GM23338 (cell line): ENCODE measurements at regions not wholly inside any gene's neighbourhood (a gene's known extent, or its start where the extent isn't known, plus 50 kb on each side); places are given as distances from the start of the nearest gene placed in this dataset.
"Not testable (repeated sequence)": the region's sequence is repeated elsewhere in the genome, so short reads cannot be mapped to it uniquely, and the experiment has no call there.

Experiments used
- ATAC-seq: fragments of 200-7000 bp; cut with Tn5 transposase; 3 replicates; pipeline ENCODE4 v1.9.1; 2020
- DNase-seq: peaks from one replicate; pipeline ENCODE4 v3.0.0-alpha.2; 2015; ENCODE audit warnings: low spot score
- H2AFZ ChIP-seq: fragments of 200-600 bp; sonication (generic); 2 replicates; pipeline ENCODE4 v1.8.0; 2016; ENCODE audit warnings: antibody characterized with exemption, mild to moderate bottlenecking, moderate library complexity
- H3F3A ChIP-seq: fragments of 200-600 bp; sonication (generic); replicated peaks from 2 replicates; pipeline ENCODE4 v1.8.0; 2017; ENCODE audit warnings: antibody characterized with exemption, mixed run types, low read depth
- H3K27ac ChIP-seq: fragments of 200-600 bp; sonication (generic); 2 replicates; pipeline ENCODE4 v1.6.1; 2016; ENCODE audit warnings: low read depth
- H3K27me3 ChIP-seq: fragments of 200-600 bp; sonication (generic); 2 replicates; pipeline ENCODE4 v1.8.0; 2016; ENCODE audit warnings: mild to moderate bottlenecking, mixed run types, moderate library complexity; ENCODE audit not compliant: insufficient read depth
- H3K36me3 ChIP-seq: fragments of 200-600 bp; sonication (generic); 2 replicates; pipeline ENCODE4 v1.8.0; 2016; ENCODE audit warnings: mild to moderate bottlenecking; ENCODE audit not compliant: insufficient read depth
- H3K4me1 ChIP-seq: fragments of 200-600 bp; sonication (generic); 2 replicates; pipeline ENCODE4 v1.8.0; 2016; ENCODE audit warnings: mild to moderate bottlenecking, moderate library complexity; ENCODE audit not compliant: insufficient read depth
- H3K4me2 ChIP-seq: fragments of 200-600 bp; sonication (generic); 2 replicates; pipeline ENCODE4 v1.7.1; 2017; ENCODE audit warnings: mixed run types
- H3K4me3 ChIP-seq: fragments of 200-600 bp; sonication (generic); 2 replicates; pipeline ENCODE4 v1.6.1; 2016; ENCODE audit warnings: mixed run types
- H3K79me2 ChIP-seq: fragments of 200-600 bp; sonication (generic); replicated peaks from 2 replicates; pipeline ENCODE4 v1.8.0; 2017; ENCODE audit warnings: mild to moderate bottlenecking; ENCODE audit not compliant: insufficient read depth
- H3K9me2 ChIP-seq: fragments of 200-600 bp; sonication (generic); 2 replicates; pipeline ENCODE4 v1.8.0; 2017; ENCODE audit not compliant: insufficient read depth
- H4K20me1 ChIP-seq: fragments of 200-600 bp; sonication (generic); replicated peaks from 2 replicates; pipeline ENCODE4 v1.8.0; 2017; ENCODE audit warnings: mild to moderate bottlenecking; ENCODE audit not compliant: insufficient read depth
- H3K27ac Mint-ChIP-seq: 2 replicates; pipeline ENCODE4 v1.8.0; 2020; ENCODE audit warnings: inconsistent platforms, mild to moderate bottlenecking, moderate library complexity, mixed read lengths
- H3K27me3 Mint-ChIP-seq: 3 replicates; pipeline ENCODE4 v1.8.0; 2022; ENCODE audit warnings: low read depth, mild to moderate bottlenecking, moderate library complexity, mixed read lengths, inconsistent platforms; ENCODE audit not compliant: insufficient read depth, poor library complexity
- H3K36me3 Mint-ChIP-seq: 3 replicates; pipeline ENCODE4 v1.8.0; 2021; ENCODE audit warnings: low read depth, mild to moderate bottlenecking, inconsistent platforms, moderate library complexity, mixed read lengths
- H3K4me1 Mint-ChIP-seq: 3 replicates; pipeline ENCODE4 v1.8.0; 2020; ENCODE audit warnings: mild to moderate bottlenecking, inconsistent platforms, mixed read lengths
- H3K4me3 Mint-ChIP-seq: 3 replicates; pipeline ENCODE4 v1.8.0; 2021; ENCODE audit warnings: moderate library complexity, mild to moderate bottlenecking, inconsistent platforms, mixed read lengths
- H3K9me3 Mint-ChIP-seq: 3 replicates; pipeline ENCODE4 v1.8.0; 2020; ENCODE audit warnings: moderate library complexity, mild to moderate bottlenecking, inconsistent platforms, mixed read lengths
- CREB1 ChIP-seq: fragments of 250-450 bp; sonication (Bioruptor Pico); IDR thresholded peaks from 2 replicates; pipeline ENCODE4 v1.5.0; 2020; ENCODE audit warnings: low read depth, mild to moderate bottlenecking, moderate library complexity
- EZH2phosphoT487 ChIP-seq: fragments of 200-600 bp; sonication (generic); IDR thresholded peaks from one replicate; pipeline ENCODE4 v1.8.1; 2018; ENCODE audit warnings: antibody characterized with exemption; ENCODE audit not compliant: unreplicated experiment
- ZNF114 ChIP-seq: fragments of 250-450 bp; sonication (Bioruptor Pico); IDR thresholded peaks from 2 replicates; pipeline ENCODE4 v1.5.0; 2020; ENCODE audit warnings: mild to moderate bottlenecking, moderate library complexity
- ZNF331 ChIP-seq: fragments of 250-450 bp; sonication (Bioruptor Pico); IDR thresholded peaks from 2 replicates; pipeline ENCODE4 v1.5.0; 2020; ENCODE audit warnings: low read depth, mild to moderate bottlenecking, moderate library complexity
- TF ChIP-seq, protein P1 (sequence below): IDR thresholded peaks from one replicate; pipeline ENCODE4 v1.6.1; 2018; ENCODE audit warnings: antibody characterized with exemption; ENCODE audit not compliant: unreplicated experiment
- TF ChIP-seq, protein P2 (sequence below): IDR thresholded peaks from 2 replicates; pipeline ENCODE4 v1.6.1; 2016; ENCODE audit warnings: antibody characterized with exemption
- TF ChIP-seq, protein P3 (sequence below): fragments of 250-450 bp; sonication (Bioruptor Pico); IDR thresholded peaks from 2 replicates; pipeline ENCODE4 v1.5.0; 2020; ENCODE audit warnings: mild to moderate bottlenecking, moderate library complexity

DNA sequence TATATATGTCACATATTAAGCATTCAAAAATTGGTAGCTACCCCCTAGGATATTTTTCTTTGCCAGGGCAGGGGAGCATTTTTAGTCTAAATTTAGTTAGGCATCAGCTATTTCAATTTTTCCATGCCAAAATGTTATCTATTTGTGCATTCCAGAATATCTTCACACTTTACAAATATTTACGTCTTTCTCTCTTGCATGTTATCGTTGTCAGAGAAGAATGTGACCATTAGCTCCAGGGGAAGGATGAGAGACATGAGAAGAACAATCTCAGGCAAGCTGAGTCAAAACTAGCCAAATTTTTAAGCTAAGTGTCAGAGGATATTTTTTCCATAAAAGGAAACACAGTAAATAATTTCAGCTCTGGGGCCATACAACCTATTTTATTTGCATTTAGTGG lies 885.0 kb upstream of the EPHA5 start (continued):
- no peak for TF ChIP-seq ZNF114
- TF ChIP-seq, protein P1, sequence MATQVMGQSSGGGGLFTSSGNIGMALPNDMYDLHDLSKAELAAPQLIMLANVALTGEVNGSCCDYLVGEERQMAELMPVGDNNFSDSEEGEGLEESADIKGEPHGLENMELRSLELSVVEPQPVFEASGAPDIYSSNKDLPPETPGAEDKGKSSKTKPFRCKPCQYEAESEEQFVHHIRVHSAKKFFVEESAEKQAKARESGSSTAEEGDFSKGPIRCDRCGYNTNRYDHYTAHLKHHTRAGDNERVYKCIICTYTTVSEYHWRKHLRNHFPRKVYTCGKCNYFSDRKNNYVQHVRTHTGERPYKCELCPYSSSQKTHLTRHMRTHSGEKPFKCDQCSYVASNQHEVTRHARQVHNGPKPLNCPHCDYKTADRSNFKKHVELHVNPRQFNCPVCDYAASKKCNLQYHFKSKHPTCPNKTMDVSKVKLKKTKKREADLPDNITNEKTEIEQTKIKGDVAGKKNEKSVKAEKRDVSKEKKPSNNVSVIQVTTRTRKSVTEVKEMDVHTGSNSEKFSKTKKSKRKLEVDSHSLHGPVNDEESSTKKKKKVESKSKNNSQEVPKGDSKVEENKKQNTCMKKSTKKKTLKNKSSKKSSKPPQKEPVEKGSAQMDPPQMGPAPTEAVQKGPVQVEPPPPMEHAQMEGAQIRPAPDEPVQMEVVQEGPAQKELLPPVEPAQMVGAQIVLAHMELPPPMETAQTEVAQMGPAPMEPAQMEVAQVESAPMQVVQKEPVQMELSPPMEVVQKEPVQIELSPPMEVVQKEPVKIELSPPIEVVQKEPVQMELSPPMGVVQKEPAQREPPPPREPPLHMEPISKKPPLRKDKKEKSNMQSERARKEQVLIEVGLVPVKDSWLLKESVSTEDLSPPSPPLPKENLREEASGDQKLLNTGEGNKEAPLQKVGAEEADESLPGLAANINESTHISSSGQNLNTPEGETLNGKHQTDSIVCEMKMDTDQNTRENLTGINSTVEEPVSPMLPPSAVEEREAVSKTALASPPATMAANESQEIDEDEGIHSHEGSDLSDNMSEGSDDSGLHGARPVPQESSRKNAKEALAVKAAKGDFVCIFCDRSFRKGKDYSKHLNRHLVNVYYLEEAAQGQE: no peak
- no peak for TF ChIP-seq EZH2phosphoT487
- TF ChIP-seq ZNF331 (CRISPR knock-in tag): no peak

DNA sequence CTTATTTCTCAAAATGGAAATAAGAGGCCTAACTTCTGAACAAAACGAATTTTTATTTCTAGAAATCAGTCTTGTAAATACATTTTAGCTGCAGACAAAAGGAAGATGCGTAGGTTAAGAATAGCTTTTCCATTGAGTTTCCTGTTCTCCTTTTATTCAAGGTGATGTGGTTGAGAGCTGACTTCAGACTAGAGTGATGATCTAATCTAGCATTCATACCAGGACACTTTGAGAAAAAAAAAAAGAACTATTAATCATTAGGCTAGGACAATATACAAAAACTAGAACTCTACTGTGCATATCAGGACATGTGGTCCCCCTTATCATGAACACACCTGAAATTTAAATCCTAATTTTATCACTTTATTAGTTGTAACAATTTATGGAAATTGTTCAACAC lies 884.5 kb upstream of the EPHA5 start:
- no peaks in the 10 kb centered on the region for H3K27me3 ChIP-seq
- H3F3A ChIP-seq: no peaks in the 10 kb centered on the region
- 0 out of 3 replicates have a peak, but pooled peaks cover 3% of the 10 kb centered on the region for H3K36me3 Mint-ChIP-seq
- H3K4me3 ChIP-seq: no peak overlapping the region
- H3K4me1 ChIP-seq: 0 out of 2 replicates have a peak, but pooled peaks cover 4% of the 10 kb centered on the region
- H3K4me1 Mint-ChIP-seq: peaks cover 7% of the 10 kb centered on the region
- ATAC-seq (no peak), DNase-seq (no peak)
- H3K79me2 ChIP-seq: no peaks in the 10 kb centered on the region
- no peaks in the 10 kb centered on the region for H4K20me1 ChIP-seq
- H3K9me2 ChIP-seq: no peaks in the 10 kb centered on the region; the same call in 1 of the 2 replicates
- H2AFZ ChIP-seq: no peak overlapping the region
- TF ChIP-seq, protein P2, sequence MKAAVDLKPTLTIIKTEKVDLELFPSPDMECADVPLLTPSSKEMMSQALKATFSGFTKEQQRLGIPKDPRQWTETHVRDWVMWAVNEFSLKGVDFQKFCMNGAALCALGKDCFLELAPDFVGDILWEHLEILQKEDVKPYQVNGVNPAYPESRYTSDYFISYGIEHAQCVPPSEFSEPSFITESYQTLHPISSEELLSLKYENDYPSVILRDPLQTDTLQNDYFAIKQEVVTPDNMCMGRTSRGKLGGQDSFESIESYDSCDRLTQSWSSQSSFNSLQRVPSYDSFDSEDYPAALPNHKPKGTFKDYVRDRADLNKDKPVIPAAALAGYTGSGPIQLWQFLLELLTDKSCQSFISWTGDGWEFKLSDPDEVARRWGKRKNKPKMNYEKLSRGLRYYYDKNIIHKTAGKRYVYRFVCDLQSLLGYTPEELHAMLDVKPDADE: no peak
- TF ChIP-seq, protein P3, sequence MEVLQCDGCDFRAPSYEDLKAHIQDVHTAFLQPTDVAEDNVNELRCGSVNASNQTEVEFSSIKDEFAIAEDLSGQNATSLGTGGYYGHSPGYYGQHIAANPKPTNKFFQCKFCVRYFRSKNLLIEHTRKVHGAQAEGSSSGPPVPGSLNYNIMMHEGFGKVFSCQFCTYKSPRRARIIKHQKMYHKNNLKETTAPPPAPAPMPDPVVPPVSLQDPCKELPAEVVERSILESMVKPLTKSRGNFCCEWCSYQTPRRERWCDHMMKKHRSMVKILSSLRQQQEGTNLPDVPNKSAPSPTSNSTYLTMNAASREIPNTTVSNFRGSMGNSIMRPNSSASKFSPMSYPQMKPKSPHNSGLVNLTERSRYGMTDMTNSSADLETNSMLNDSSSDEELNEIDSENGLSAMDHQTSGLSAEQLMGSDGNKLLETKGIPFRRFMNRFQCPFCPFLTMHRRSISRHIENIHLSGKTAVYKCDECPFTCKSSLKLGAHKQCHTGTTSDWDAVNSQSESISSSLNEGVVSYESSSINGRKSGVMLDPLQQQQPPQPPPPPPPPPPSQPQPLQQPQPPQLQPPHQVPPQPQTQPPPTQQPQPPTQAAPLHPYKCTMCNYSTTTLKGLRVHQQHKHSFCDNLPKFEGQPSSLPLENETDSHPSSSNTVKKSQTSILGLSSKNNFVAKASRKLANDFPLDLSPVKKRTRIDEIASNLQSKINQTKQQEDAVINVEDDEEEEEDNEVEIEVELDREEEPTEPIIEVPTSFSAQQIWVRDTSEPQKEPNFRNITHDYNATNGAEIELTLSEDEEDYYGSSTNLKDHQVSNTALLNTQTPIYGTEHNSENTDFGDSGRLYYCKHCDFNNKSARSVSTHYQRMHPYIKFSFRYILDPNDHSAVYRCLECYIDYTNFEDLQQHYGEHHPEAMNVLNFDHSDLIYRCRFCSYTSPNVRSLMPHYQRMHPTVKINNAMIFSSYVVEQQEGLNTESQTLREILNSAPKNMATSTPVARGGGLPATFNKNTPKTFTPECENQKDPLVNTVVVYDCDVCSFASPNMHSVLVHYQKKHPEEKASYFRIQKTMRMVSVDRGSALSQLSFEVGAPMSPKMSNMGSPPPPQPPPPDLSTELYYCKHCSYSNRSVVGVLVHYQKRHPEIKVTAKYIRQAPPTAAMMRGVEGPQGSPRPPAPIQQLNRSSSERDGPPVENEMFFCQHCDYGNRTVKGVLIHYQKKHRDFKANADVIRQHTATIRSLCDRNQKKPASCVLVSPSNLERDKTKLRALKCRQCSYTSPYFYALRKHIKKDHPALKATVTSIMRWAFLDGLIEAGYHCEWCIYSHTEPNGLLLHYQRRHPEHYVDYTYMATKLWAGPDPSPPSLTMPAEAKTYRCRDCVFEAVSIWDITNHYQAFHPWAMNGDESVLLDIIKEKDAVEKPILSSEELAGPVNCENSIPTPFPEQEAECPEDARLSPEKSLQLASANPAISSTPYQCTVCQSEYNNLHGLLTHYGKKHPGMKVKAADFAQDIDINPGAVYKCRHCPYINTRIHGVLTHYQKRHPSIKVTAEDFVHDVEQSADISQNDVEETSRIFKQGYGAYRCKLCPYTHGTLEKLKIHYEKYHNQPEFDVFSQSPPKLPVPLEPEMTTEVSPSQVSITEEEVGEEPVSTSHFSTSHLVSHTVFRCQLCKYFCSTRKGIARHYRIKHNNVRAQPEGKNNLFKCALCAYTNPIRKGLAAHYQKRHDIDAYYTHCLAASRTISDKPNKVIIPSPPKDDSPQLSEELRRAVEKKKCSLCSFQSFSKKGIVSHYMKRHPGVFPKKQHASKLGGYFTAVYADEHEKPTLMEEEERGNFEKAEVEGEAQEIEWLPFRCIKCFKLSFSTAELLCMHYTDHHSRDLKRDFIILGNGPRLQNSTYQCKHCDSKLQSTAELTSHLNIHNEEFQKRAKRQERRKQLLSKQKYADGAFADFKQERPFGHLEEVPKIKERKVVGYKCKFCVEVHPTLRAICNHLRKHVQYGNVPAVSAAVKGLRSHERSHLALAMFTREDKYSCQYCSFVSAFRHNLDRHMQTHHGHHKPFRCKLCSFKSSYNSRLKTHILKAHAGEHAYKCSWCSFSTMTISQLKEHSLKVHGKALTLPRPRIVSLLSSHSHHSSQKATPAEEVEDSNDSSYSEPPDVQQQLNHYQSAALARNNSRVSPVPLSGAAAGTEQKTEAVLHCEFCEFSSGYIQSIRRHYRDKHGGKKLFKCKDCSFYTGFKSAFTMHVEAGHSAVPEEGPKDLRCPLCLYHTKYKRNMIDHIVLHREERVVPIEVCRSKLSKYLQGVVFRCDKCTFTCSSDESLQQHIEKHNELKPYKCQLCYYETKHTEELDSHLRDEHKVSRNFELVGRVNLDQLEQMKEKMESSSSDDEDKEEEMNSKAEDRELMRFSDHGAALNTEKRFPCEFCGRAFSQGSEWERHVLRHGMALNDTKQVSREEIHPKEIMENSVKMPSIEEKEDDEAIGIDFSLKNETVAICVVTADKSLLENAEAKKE (CRISPR knock-in tag): no peak
- TF ChIP-seq CREB1: no peak
- H3K9me3 Mint-ChIP-seq: peaks cover 15% of the 10 kb centered on the region
- no peaks in the 10 kb centered on the region for H3K36me3 ChIP-seq
- no peak overlapping the region for H3K27ac ChIP-seq
- H3K27ac Mint-ChIP-seq: no peak overlapping the region
- H3K4me2 ChIP-seq: no peak overlapping the region
- H3K4me3 Mint-ChIP-seq: no peak overlapping the region
- H3K27me3 Mint-ChIP-seq: peaks cover 2% of the 10 kb centered on the region

DNA sequence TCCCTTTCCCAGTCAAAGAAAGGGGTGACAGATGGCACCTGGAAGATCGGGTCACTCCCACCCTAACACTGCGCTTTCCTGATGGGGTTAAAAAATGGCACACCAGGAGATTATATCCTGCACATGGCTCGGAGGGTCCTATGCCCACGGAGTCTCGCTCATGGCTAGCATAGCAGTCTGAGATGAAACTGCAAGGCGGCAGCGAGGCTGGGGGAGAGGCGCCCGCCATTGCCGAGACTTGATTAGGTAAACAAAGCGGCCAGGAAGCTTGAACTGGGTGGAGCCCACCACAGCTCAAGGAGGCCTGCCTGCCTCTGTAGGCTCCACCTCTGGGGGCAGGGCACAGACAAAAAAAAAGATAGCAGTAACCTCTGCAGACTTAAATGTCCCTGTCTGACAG lies 875.0 kb upstream of the EPHA5 start:
- H3K4me1 ChIP-seq, H3K4me2 ChIP-seq, DNase-seq, H2AFZ ChIP-seq, H3K36me3 ChIP-seq, H3F3A ChIP-seq, ATAC-seq, H3K27ac ChIP-seq, H3K79me2 ChIP-seq, H3K9me2 ChIP-seq, H3K4me1 Mint-ChIP-seq, H3K27ac Mint-ChIP-seq, H3K27me3 Mint-ChIP-seq, H4K20me1 ChIP-seq, H3K27me3 ChIP-seq, H3K4me3 Mint-ChIP-seq, H3K4me3 ChIP-seq: not testable (repeated sequence)
- H3K36me3 Mint-ChIP-seq: peaks cover 13% of the 10 kb centered on the region
- H3K9me3 Mint-ChIP-seq: peaks cover 20% of the 10 kb centered on the region
